H1 (cell line): ENCODE measurements at regions not wholly inside any gene's neighbourhood (a gene's known extent, or its start where the extent isn't known, plus 50 kb on each side); places are given as distances from the start of the nearest gene placed in this dataset.

ENCODE experiments used
- CTCF ChIA-PET: fragments of 300-600 bp; sonication (Branson Sonifier 250); formaldehyde crosslinking; loops from one replicate; lab custom pipeline; 2021; ENCODE audit not compliant: partially characterized antibody; lab: Charles Lee
- POLR2A ChIA-PET: fragments of 300-600 bp; sonication (Branson Sonifier 250); formaldehyde crosslinking; loops from one replicate; lab custom pipeline; 2021; ENCODE audit warnings: inconsistent platforms; ENCODE audit not compliant: partially characterized antibody; lab: Charles Lee
- DNase-seq, 2 experiments: peaks; one replicate each; pipeline versions ENCODE4 v3.0.0 to v3.0.0-alpha.2; 2010 to 2022; ENCODE audit warnings: low spot score in 2 of 2, low read depth in 1 of 2, mixed read lengths in 1 of 2
- FAIRE-seq: peaks from 2 replicates; lab custom pipeline; 2011; peaks lifted over from hg19 to GRCh38; lab: Jason Lieb, UNC
- H2AFZ ChIP-seq: 2 replicates; pipeline ENCODE4 v1.8.1; 2012; ENCODE audit warnings: low read length, inconsistent platforms
- H2AK5ac ChIP-seq: 2 replicates; pipeline ENCODE4 v1.6.1; 2013; ENCODE audit warnings: low read depth, low read length
- H2BK120ac ChIP-seq: replicated peaks from 2 replicates; pipeline ENCODE3; 2013; ENCODE audit warnings: low read depth, low read length, inconsistent platforms
- H2BK12ac ChIP-seq: 2 replicates; pipeline ENCODE4 v1.6.1; 2013; ENCODE audit warnings: low read depth, low read length
- H2BK15ac ChIP-seq: 2 replicates; pipeline ENCODE4 v1.6.1; 2013; ENCODE audit warnings: low read length
- H2BK20ac ChIP-seq: 2 replicates; pipeline ENCODE4 v1.6.1; 2013; ENCODE audit warnings: low read length
- H2BK5ac ChIP-seq: 2 replicates; pipeline ENCODE4 v1.6.1; 2013; ENCODE audit warnings: low read depth, low read length
- H3K14ac ChIP-seq: 2 replicates; pipeline ENCODE4 v1.6.1; 2013; ENCODE audit warnings: inconsistent platforms; ENCODE audit not compliant: insufficient read length
- H3K18ac ChIP-seq: 2 replicates; pipeline ENCODE4 v1.6.1; 2013; ENCODE audit warnings: low read length; ENCODE audit errors: extremely low read depth
- H3K23ac ChIP-seq: 2 replicates; pipeline ENCODE4 v1.6.1; 2013; ENCODE audit warnings: inconsistent platforms; ENCODE audit not compliant: insufficient read length
- H3K23me2 ChIP-seq: 2 replicates; pipeline ENCODE4 v1.6.1; 2013; ENCODE audit warnings: low read depth, low read length
- H3K27ac ChIP-seq: 2 replicates; pipeline ENCODE4 v1.6.1; 2011; ENCODE audit warnings: low read depth, low read length, inconsistent platforms
- H3K27me3 ChIP-seq, 4 experiments: replicated peaks in 1 of 4; 1 replicate in 1 of 4; 2 replicates in 3 of 4; pipeline versions ENCODE4 v1.6.1 to v1.8.1; 2011 to 2013; ENCODE audit warnings: low read length in 3 of 4, mild to moderate bottlenecking in 3 of 4, inconsistent platforms in 2 of 4, mixed read lengths in 2 of 4, moderate library complexity in 1 of 4; ENCODE audit not compliant: control insufficient read depth in 3 of 4, insufficient read depth in 3 of 4; ENCODE audit errors: extremely low read depth in 1 of 4
- H3K36me3 ChIP-seq, 4 experiments: 2 replicates each; pipeline versions ENCODE4 v1.6.1 to v1.8.1; 2011 to 2013; ENCODE audit warnings: mild to moderate bottlenecking in 4 of 4, low read length in 3 of 4, moderate library complexity in 2 of 4, control low read depth in 1 of 4, inconsistent platforms in 1 of 4; ENCODE audit not compliant: insufficient read depth in 4 of 4, control insufficient read depth in 2 of 4
- H3K4ac ChIP-seq: replicated peaks from 2 replicates; pipeline ENCODE3; 2013; ENCODE audit warnings: low read length, low read depth, mixed read lengths, inconsistent platforms; ENCODE audit not compliant: insufficient read length
- H3K4me1 ChIP-seq, 4 experiments: replicated peaks in 1 of 4; 1 replicate in 1 of 4; 2 replicates in 3 of 4; pipeline versions ENCODE4 v1.6.1 to v1.8.1; 2011 to 2013; ENCODE audit warnings: low read length in 3 of 4, inconsistent platforms in 2 of 4, mixed read lengths in 1 of 4; ENCODE audit not compliant: insufficient read depth in 4 of 4, control insufficient read depth in 3 of 4
- H3K4me2 ChIP-seq, 2 experiments: 2 replicates each; pipeline versions ENCODE4 v1.6.1 to v1.8.1; 2011 to 2013; ENCODE audit warnings: low read depth in 2 of 2, low read length in 2 of 2, control low read depth in 1 of 2, inconsistent platforms in 1 of 2, mild to moderate bottlenecking in 1 of 2; ENCODE audit not compliant: insufficient read depth in 1 of 2
- H3K4me3 ChIP-seq, 4 experiments: fragments of 200-600, 300-600 bp in 1 of 4; sonication (generic), shearing (Covaris generic), sonication (Bioruptor Twin) in 1 of 4; 2 replicates each; pipeline versions ENCODE4 v1.5.1 to v1.8.1; 2011 to 2016; ENCODE audit warnings: low read length in 4 of 4, low read depth in 3 of 4, control low read depth in 2 of 4, inconsistent platforms in 2 of 4, mild to moderate bottlenecking in 2 of 4, mixed read lengths in 1 of 4, moderate library complexity in 1 of 4; ENCODE audit not compliant: insufficient read depth in 2 of 4; ENCODE audit errors: extremely low read depth in 1 of 4
- H3K56ac ChIP-seq: replicated peaks from 2 replicates; pipeline ENCODE3; 2013; ENCODE audit warnings: low read depth, mild to moderate bottlenecking, mixed read lengths, low read length, inconsistent platforms; ENCODE audit not compliant: insufficient read length
- H3K79me1 ChIP-seq: 2 replicates; pipeline ENCODE4 v1.6.1; 2013; ENCODE audit warnings: low read depth, low read length, control low read depth
- H3K79me2 ChIP-seq, 2 experiments: 2 replicates each; pipeline versions ENCODE4 v1.6.1 to v1.8.1; 2012 to 2013; ENCODE audit warnings: low read length in 2 of 2, mild to moderate bottlenecking in 2 of 2, inconsistent platforms in 1 of 2; ENCODE audit not compliant: insufficient read depth in 2 of 2, control insufficient read depth in 1 of 2
- H3K9ac ChIP-seq, 4 experiments: replicated peaks in 1 of 4; 1 replicate in 1 of 4; 2 replicates in 3 of 4; pipeline versions ENCODE4 v1.6.1 to v1.8.1; 2011 to 2013; ENCODE audit warnings: low read depth in 3 of 4, low read length in 3 of 4, control low read depth in 2 of 4, mild to moderate bottlenecking in 2 of 4, moderate library complexity in 2 of 4, inconsistent platforms in 1 of 4; ENCODE audit errors: extremely low read depth in 1 of 4
- H3K9me3 ChIP-seq, 2 experiments: 2 replicates each; pipeline versions ENCODE4 v1.6.1 to v1.8.1; 2012 to 2013; ENCODE audit warnings: mild to moderate bottlenecking in 2 of 2, moderate library complexity in 2 of 2, control low read depth in 1 of 2, inconsistent platforms in 1 of 2, low read depth in 1 of 2, low read length in 1 of 2, mixed read lengths in 1 of 2; ENCODE audit not compliant: insufficient read depth in 2 of 2
- H4K20me1 ChIP-seq, 2 experiments: replicated peaks in 1 of 2; 2 replicates each; pipeline versions ENCODE3 to v1.8.1; 2011 to 2013; ENCODE audit warnings: inconsistent platforms in 2 of 2, low read length in 2 of 2, mild to moderate bottlenecking in 1 of 2; ENCODE audit not compliant: insufficient read depth in 2 of 2, control insufficient read depth in 1 of 2
- H4K5ac ChIP-seq: 2 replicates; pipeline ENCODE4 v1.6.1; 2013; ENCODE audit warnings: low read length, low read depth, mixed read lengths, inconsistent platforms; ENCODE audit not compliant: insufficient read length
- H4K8ac ChIP-seq: 2 replicates; pipeline ENCODE4 v1.8.0; 2013; ENCODE audit warnings: mild to moderate bottlenecking, moderate library complexity, low read length, inconsistent platforms; ENCODE audit not compliant: insufficient read depth; ENCODE audit errors: extremely low read depth
- H4K91ac ChIP-seq: replicated peaks from 2 replicates; pipeline ENCODE3; 2013; ENCODE audit warnings: low read length, mixed read lengths, inconsistent platforms; ENCODE audit not compliant: insufficient read length
- ATF2 ChIP-seq: IDR thresholded peaks from 2 replicates; pipeline ENCODE4 v1.6.1; 2012; ENCODE audit warnings: low read length, inconsistent platforms
- WGBS, 2 experiments: shearing (Covaris generic) in 1 of 2; methylation state at CpG; one replicate each; pipeline versions ENCODE4 v1.1.6 to v1.1.7; 2013 to 2015; ENCODE audit warnings: low lambda C conversion rate in 2 of 2, mixed read lengths in 2 of 2, inconsistent platforms in 1 of 2, low coverage in 1 of 2, missing lambda C conversion rate in 1 of 2; ENCODE audit not compliant: insufficient replicate concordance in 2 of 2, insufficient coverage in 1 of 2, insufficient read length in 1 of 2; ENCODE audit errors: extremely low coverage in 1 of 2, missing lambda C conversion rate in 1 of 2; 5-methylcytosine and 5-hydroxymethylcytosine counted together

GRCh38 chr2:37740164-37740739 lies 68.8 kb upstream of the CDC42EP3 start:
- Histone ChIP-seq H3K56ac (no peak overlapping the region), H3K18ac (no peak overlapping the region), H4K5ac (no peak overlapping the region), H3K4me1 (no peaks in the 10 kb centered on the region), H2BK120ac (no peak overlapping the region), H3K27me3 (no peaks in the 10 kb centered on the region), H2BK15ac (no peak overlapping the region), H3K9me3 (no peaks in the 10 kb centered on the region), H2BK5ac (no peak overlapping the region), H3K9ac (no peak overlapping the region), H2BK12ac (no peak overlapping the region), H3K23ac (no peak overlapping the region), H3K4me3 (no peak overlapping the region), H4K91ac (no peak overlapping the region), H3K79me1 (no peaks in the 10 kb centered on the region), H3K4ac (no peak overlapping the region), H4K8ac (no peak overlapping the region), H3K14ac (no peak overlapping the region), H4K20me1 (no peaks in the 10 kb centered on the region), H2BK20ac (no peak overlapping the region), H3K4me2 (no peak overlapping the region), H3K23me2 (no peaks in the 10 kb centered on the region), H2AK5ac (no peak overlapping the region), H3K36me3 (no peaks in the 10 kb centered on the region), H3K27ac (no peak overlapping the region), H3K79me2 (no peaks in the 10 kb centered on the region), H2AFZ (no peak overlapping the region)
- TF ChIP-seq ATF2 = no peak
- DNase-seq (no peak), FAIRE-seq (no peak)
- CTCF ChIA-PET = interaction anchor here (1.4 kb wide), 1 partner anchor 70 kb away, joined by 3 read pairs; no protein-coding TSS in a partner anchor
- POLR2A ChIA-PET = no interaction called here
- WGBS, 2 experiments = 86% methylated on average over 3 of the region's 3 CpGs; no CpG with 5 or more reads in 1 of the 2 experiments
